ENCODE measurements at regions not wholly inside any gene's neighbourhood (a gene's known extent, or its start where the extent isn't known, plus 50 kb on each side); places are given as distances from the start of the nearest gene placed in this dataset.

GRCh38 chr5:58094031-58094430 is 365.9 kb downstream of the PLK2 start:
- no peak for DNase-seq

- no peak for DNase-seq
These were observed 369.2 kb downstream of the PLK2 start for GRCh38 chr5:58090704-58091103.

GRCh38 chr5:58088941-58089340 is 370.9 kb downstream of the PLK2 start:
- no peak for DNase-seq

GRCh38 chr5:58087905-58088304 is 372.0 kb downstream of the PLK2 start:
- DNase-seq, result no peak

- DNase-seq, result no peak
These were observed 372.8 kb downstream of the PLK2 start for GRCh38 chr5:58087123-58087522.

- DNase-seq, result no peak
These were observed 374.1 kb downstream of the PLK2 start for GRCh38 chr5:58085800-58086199.

GRCh38 chr5:58081435-58081834 is 378.5 kb downstream of the PLK2 start:
- DNase-seq, result no peak

GRCh38 chr5:58080573-58080972 is 379.3 kb downstream of the PLK2 start:
- no peak for DNase-seq

GRCh38 chr5:58077966-58078365 is 381.9 kb downstream of the PLK2 start:
- DNase-seq, result peak; percentile 59

- no peak for DNase-seq
These were observed 382.5 kb downstream of the PLK2 start for GRCh38 chr5:58077416-58077815.

GRCh38 chr5:58076483-58077257 is 383.2 kb downstream of the PLK2 start:
- DNase-seq, result no peak

GRCh38 chr5:58075907-58076306 is 384.0 kb downstream of the PLK2 start:
- DNase-seq, result no peak

GRCh38 chr5:58074717-58075116 is 385.2 kb downstream of the PLK2 start:
- DNase-seq, result no peak

GRCh38 chr5:58074222-58074621 is 385.7 kb downstream of the PLK2 start:
- no peak for DNase-seq

GRCh38 chr5:58073243-58073642 is 386.6 kb downstream of the PLK2 start:
- DNase-seq, result no peak

GRCh38 chr5:58072300-58072965 is 387.5 kb downstream of the PLK2 start:
- no peak for DNase-seq

GRCh38 chr5:58071566-58071965 is 388.3 kb downstream of the PLK2 start:
- DNase-seq, result no peak

GRCh38 chr5:58069846-58070245 is 390.0 kb downstream of the PLK2 start:
- DNase-seq, result no peak

GRCh38 chr5:58069016-58069705 is 390.7 kb downstream of the PLK2 start:
- DNase-seq, result no peak

- DNase-seq, result no peak
These were observed 393.3 kb downstream of the PLK2 start for GRCh38 chr5:58066557-58066956.

GRCh38 chr5:58066076-58066475 is 393.8 kb downstream of the PLK2 start:
- DNase-seq, result no peak

GRCh38 chr5:58064801-58065200 is 395.1 kb downstream of the PLK2 start:
- no peak for DNase-seq

GRCh38 chr5:58060996-58061395 is 398.9 kb downstream of the PLK2 start:
- no peak for DNase-seq

- no peak for DNase-seq
These were observed 402.6 kb downstream of the PLK2 start for GRCh38 chr5:58057324-58057723.

All from NCI-H524 treated with DMSO at 0.1 percent for 48 hours (cell line).